Small intestine (tissue), 7 donors: ENCODE measurements at regions not wholly inside any gene's neighbourhood (a gene's known extent, or its start where the extent isn't known, plus 50 kb on each side); places are given as distances from the start of the nearest gene placed in this dataset.

Experiments used
- DNase-seq, 2 donors: peaks; one replicate each; pipeline versions ENCODE4 v3.0.0 to v3.0.0-alpha.2; 2013
- FAIRE-seq: peaks from 2 replicates; lab custom pipeline; 2012; peaks lifted over from hg19 to GRCh38; lab: Jason Lieb, UNC
- H3K27ac ChIP-seq, 3 donors: one replicate each; pipeline ENCODE4 v1.5.1; 2013; ENCODE audit warnings: low read length in 2 of 3, mild to moderate bottlenecking in 2 of 3, control low read depth in 1 of 3, inconsistent platforms in 1 of 3, low read depth in 1 of 3, moderate library complexity in 1 of 3
- H3K27me3 ChIP-seq, 3 donors: one replicate each; pipeline ENCODE4 v1.6.1; 2013; ENCODE audit warnings: low read length in 3 of 3, inconsistent platforms in 1 of 3; ENCODE audit not compliant: control insufficient read depth in 3 of 3, insufficient read depth in 3 of 3
- H3K36me3 ChIP-seq, 3 donors: one replicate each; pipeline ENCODE4 v1.6.1; 2013; ENCODE audit warnings: low read length in 3 of 3, inconsistent platforms in 1 of 3, low read depth in 1 of 3, mild to moderate bottlenecking in 1 of 3, moderate library complexity in 1 of 3; ENCODE audit not compliant: control insufficient read depth in 3 of 3, insufficient read depth in 2 of 3
- H3K4me1 ChIP-seq, 3 donors: one replicate each; pipeline ENCODE4 v1.6.1; 2013; ENCODE audit warnings: low read length in 2 of 3, inconsistent platforms in 1 of 3, low read depth in 1 of 3, mild to moderate bottlenecking in 1 of 3, moderate library complexity in 1 of 3; ENCODE audit not compliant: control insufficient read depth in 3 of 3, insufficient read depth in 2 of 3
- H3K4me3 ChIP-seq, 3 donors: one replicate each; pipeline ENCODE4 v1.5.1; 2013; ENCODE audit warnings: low read length in 3 of 3, control low read depth in 1 of 3, inconsistent platforms in 1 of 3, low read depth in 1 of 3, mild to moderate bottlenecking in 1 of 3, moderate library complexity in 1 of 3
- H3K9me3 ChIP-seq, 2 donors: one replicate each; pipeline ENCODE4 v1.6.1; 2013; ENCODE audit warnings: low read depth in 1 of 2, low read length in 1 of 2; ENCODE audit not compliant: control insufficient read depth in 2 of 2, insufficient read depth in 1 of 2
- WGBS, 3 donors: extraction: QIAGEN DNeasy Blood & Tissue Kit; methylation state at CpG; one replicate each; pipeline ENCODE4 v1.1.7; 2013; 5-methylcytosine and 5-hydroxymethylcytosine counted together
- donor health status: healthy with polysubstance abuse.
- donor health status: control.
- donor health status: control.
- donor health status: Bipolar disorder and iron deficiency.
- donor health status: healthy.

DNA sequence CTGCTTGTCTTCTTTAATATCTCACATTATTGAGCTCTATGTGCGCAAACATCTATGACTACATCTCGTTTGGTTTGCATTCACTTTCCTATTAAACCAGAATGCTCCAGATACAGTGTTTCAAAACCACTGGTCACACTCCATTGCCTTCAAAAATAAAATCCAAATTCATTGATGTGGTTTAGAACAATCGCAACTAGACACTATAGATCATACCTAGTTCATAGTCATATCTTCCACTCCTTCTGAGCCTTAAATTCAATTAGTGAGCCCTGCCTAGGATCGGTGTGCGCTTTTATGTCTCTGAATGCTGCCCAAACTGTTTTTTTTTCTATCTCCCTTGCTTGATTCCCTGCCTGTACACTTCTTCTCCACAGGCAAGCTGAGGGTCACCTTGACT is 238.5 kb upstream of the RGPD4 start:
- no peaks in the 10 kb centered on the region for H3K36me3 ChIP-seq
- DNase-seq = no peak
- H3K4me3 ChIP-seq = no peak overlapping the region
- no peaks in the 10 kb centered on the region for H3K4me1 ChIP-seq
- H3K9me3 ChIP-seq = no peaks in the 10 kb centered on the region
- WGBS, 3 donors = 88 to 94% (median 94%) methylated on average over 5 of the region's 5 CpGs
- FAIRE-seq = no peak
- H3K27ac ChIP-seq = no peak overlapping the region
- no peaks in the 10 kb centered on the region for H3K27me3 ChIP-seq

GRCh38 chr2:107589079-107589491 is 237.6 kb upstream of the RGPD4 start:
- Histone ChIP-seq H3K9me3 (no peaks in the 10 kb centered on the region), H3K36me3 (no peaks in the 10 kb centered on the region), H3K27me3 (no peaks in the 10 kb centered on the region), H3K4me1 (no peaks in the 10 kb centered on the region), H3K27ac (no peak overlapping the region), H3K4me3 (no peak overlapping the region)
- FAIRE-seq = no peak
- 45 to 58% (median 54%) methylated on average over 3 of the region's 3 CpGs for WGBS, 3 donors
- DNase-seq = no peak

- FAIRE-seq (no peak), DNase-seq (no peak)
- WGBS, 3 donors = 57 to 71% (median 65%) methylated on average over 3 of the region's 3 CpGs
- Histone ChIP-seq H3K4me1 (no peaks in the 10 kb centered on the region), H3K27me3 (no peaks in the 10 kb centered on the region), H3K4me3 (no peak overlapping the region), H3K27ac (no peak overlapping the region), H3K36me3 (no peaks in the 10 kb centered on the region), H3K9me3 (no peaks in the 10 kb centered on the region)
These were observed 235.0 kb upstream of the RGPD4 start for GRCh38 chr2:107591561-107592279.

DNA sequence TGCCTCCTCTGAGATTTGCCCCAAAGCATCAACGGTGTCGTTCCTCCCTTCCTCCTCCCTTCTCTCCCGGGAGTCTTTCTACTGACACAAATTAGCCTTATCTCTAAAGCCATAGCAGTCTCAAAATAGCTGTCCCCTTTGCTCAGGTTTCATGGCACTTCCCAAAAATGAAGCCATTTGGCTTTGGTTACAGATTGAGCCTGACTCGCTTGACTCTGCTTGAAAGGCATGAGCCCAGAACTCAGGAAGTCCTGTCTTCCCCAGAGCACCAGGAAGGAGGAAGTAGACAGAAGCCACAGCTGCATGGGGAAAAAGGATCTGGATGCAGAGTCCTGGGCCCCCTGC is 234.4 kb upstream of the RGPD4 start:
- 35 to 46% (median 39%) methylated on average over 4 of the region's 4 CpGs for WGBS, 3 donors
- Histone ChIP-seq H3K4me3 (no peak overlapping the region), H3K4me1 (no peaks in the 10 kb centered on the region), H3K27ac (no peak overlapping the region), H3K27me3 (no peaks in the 10 kb centered on the region), H3K36me3 (no peaks in the 10 kb centered on the region), H3K9me3 (no peaks in the 10 kb centered on the region)
- FAIRE-seq (no peak), DNase-seq (no peak)

DNA sequence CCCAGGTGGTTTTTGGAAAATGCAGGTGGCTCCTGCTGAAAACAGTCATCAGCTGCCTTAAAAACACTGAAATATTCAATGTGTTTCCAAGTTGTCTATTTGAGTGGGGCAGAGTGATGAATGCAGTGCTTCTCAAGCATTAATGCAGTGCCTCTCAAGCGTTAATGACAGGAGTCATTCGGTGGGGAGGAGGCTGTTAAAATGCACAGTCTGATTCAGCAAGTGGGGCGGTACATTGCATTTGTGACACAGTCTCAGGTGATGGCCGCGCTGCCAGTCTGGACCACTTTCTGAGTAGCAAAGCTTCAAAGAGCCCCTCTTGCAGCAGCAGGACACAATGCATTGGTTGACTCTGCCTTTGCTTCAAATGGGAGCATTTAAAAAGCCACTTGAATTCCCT is 231.4 kb upstream of the RGPD4 start:
- DNase-seq (no peak), FAIRE-seq (no peak)
- WGBS, 3 donors = 86 to 90% (median 88%) methylated on average over 5 of the region's 5 CpGs
- no peak overlapping the region for H3K4me3 ChIP-seq
- no peak overlapping the region for H3K27ac ChIP-seq
- H3K36me3 ChIP-seq = no peaks in the 10 kb centered on the region
- H3K9me3 ChIP-seq = no peaks in the 10 kb centered on the region
- H3K27me3 ChIP-seq = no peaks in the 10 kb centered on the region
- no peaks in the 10 kb centered on the region for H3K4me1 ChIP-seq

DNA sequence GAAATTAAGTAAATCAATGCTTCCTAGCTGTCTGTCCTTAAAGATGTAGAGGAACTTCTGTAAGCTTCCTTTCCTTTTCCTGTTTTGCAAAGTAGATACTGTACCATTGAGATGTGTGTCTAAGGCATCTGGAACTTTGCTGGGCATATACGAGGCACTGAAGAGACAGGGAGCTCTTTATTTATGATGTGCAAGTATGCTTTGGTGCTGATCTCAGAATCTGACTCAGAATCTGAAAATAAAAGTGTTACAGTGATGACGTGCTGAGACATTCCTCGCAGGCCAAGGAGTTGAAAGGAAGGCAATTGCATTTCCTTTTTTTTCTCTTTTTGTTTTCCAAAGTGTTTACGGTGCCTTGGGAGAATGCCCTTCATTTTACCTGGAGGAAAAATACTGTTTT is 230.9 kb upstream of the RGPD4 start:
- Histone ChIP-seq H3K4me3 (no peak overlapping the region), H3K9me3 (no peaks in the 10 kb centered on the region), H3K27ac (no peak overlapping the region), H3K4me1 (no peaks in the 10 kb centered on the region), H3K36me3 (no peaks in the 10 kb centered on the region), H3K27me3 (no peaks in the 10 kb centered on the region)
- FAIRE-seq (no peak), DNase-seq (no peak)
- 55 to 72% (median 61%) methylated on average over 4 of the region's 4 CpGs for WGBS, 3 donors

GRCh38 chr2:107597507-107597906 is 229.2 kb upstream of the RGPD4 start:
- no peak overlapping the region for H3K27ac ChIP-seq
- no peak for DNase-seq
- no peaks in the 10 kb centered on the region for H3K9me3 ChIP-seq
- no peaks in the 10 kb centered on the region for H3K27me3 ChIP-seq
- H3K4me3 ChIP-seq = no peak overlapping the region
- no peak for FAIRE-seq
- no peaks in the 10 kb centered on the region for H3K36me3 ChIP-seq
- no peaks in the 10 kb centered on the region for H3K4me1 ChIP-seq

DNA sequence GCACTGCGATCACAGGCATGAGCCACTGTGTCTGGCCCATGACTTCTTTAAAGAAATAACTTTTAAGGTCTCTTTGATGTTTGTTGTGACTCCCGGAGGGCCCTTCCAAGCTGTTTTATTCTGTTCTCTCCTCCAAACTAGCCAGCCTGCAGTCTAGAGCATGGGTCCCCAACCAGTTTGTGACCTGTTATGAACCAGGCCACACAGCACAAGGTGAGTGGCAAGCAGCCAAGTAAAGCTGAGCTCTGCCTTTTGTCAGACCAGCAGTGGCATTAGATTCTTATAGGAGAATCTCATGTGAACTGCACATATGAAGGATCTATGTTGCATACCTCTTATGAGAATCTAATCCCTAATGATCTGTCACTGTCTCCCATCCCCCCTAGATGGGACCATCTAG is 223.9 kb upstream of the RGPD4 start:
- Histone ChIP-seq H3K36me3 (no peaks in the 10 kb centered on the region), H3K9me3 (no peaks in the 10 kb centered on the region), H3K27ac (no peak overlapping the region), H3K4me3 (no peak overlapping the region), H3K27me3 (no peaks in the 10 kb centered on the region), H3K4me1 (no peaks in the 10 kb centered on the region)
- no peak for FAIRE-seq
- DNase-seq = no peak
- WGBS, 3 donors = 88 to 93% (median 92%) methylated on average over 2 of the region's 2 CpGs

DNA sequence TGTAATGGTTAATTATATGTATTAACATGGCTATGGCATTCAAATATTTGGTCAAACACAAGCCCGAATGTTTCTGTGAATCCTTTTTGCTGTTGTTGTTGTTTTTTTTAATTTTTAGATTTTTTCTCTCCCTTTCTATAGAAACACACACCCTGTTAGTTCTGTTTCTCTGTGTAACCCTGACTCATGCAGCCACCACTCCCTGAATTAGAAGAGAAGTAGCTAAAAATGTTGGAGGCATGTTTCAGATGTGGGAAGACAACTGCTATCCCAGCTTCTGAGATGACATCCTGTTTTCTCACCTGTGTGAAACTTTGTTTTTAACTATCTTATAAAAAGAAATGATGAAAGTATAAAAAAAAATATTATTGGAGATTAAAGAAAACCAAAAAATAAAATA is 219.6 kb upstream of the RGPD4 start:
- DNase-seq = no peak
- Histone ChIP-seq H3K27ac (no peak overlapping the region), H3K4me1 (no peaks in the 10 kb centered on the region), H3K9me3 (no peaks in the 10 kb centered on the region), H3K4me3 (no peak overlapping the region), H3K27me3 (no peaks in the 10 kb centered on the region), H3K36me3 (no peaks in the 10 kb centered on the region)
- FAIRE-seq = no peak
- WGBS, 3 donors = 47 to 76% (median 58%) methylated on average over 1 of the region's 1 CpG
